Hepatocyte (in vitro differentiated cells): ENCODE measurements at regions not wholly inside any gene's neighbourhood (a gene's known extent, or its start where the extent isn't known, plus 50 kb on each side); places are given as distances from the start of the nearest gene placed in this dataset.

Experiments
- EZH2 ChIP-seq: fragments of 200-600 bp; sonication (generic); IDR thresholded peaks from 2 replicates; pipeline ENCODE4 v1.6.1; 2016; ENCODE audit warnings: antibody characterized with exemption, mild to moderate bottlenecking, borderline replicate concordance
- TF ChIP-seq, protein P1 (sequence below): fragments of 200-600 bp; sonication (generic); IDR thresholded peaks from 2 replicates; pipeline ENCODE4 v1.5.1; 2016; ENCODE audit warnings: antibody characterized with exemption, mild to moderate bottlenecking; ENCODE audit not compliant: poor library complexity

GRCh38 chr1:29592731-29593130 is 356.4 kb downstream of the PTPRU start:
- TF ChIP-seq, protein P1, sequence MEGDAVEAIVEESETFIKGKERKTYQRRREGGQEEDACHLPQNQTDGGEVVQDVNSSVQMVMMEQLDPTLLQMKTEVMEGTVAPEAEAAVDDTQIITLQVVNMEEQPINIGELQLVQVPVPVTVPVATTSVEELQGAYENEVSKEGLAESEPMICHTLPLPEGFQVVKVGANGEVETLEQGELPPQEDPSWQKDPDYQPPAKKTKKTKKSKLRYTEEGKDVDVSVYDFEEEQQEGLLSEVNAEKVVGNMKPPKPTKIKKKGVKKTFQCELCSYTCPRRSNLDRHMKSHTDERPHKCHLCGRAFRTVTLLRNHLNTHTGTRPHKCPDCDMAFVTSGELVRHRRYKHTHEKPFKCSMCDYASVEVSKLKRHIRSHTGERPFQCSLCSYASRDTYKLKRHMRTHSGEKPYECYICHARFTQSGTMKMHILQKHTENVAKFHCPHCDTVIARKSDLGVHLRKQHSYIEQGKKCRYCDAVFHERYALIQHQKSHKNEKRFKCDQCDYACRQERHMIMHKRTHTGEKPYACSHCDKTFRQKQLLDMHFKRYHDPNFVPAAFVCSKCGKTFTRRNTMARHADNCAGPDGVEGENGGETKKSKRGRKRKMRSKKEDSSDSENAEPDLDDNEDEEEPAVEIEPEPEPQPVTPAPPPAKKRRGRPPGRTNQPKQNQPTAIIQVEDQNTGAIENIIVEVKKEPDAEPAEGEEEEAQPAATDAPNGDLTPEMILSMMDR, result no peak
- TF ChIP-seq EZH2, result no peak
